ENCODE measurements at regions not wholly inside any gene's neighbourhood (a gene's known extent, or its start where the extent isn't known, plus 50 kb on each side); places are given as distances from the start of the nearest gene placed in this dataset.

- TF ChIP-seq, protein P1, sequence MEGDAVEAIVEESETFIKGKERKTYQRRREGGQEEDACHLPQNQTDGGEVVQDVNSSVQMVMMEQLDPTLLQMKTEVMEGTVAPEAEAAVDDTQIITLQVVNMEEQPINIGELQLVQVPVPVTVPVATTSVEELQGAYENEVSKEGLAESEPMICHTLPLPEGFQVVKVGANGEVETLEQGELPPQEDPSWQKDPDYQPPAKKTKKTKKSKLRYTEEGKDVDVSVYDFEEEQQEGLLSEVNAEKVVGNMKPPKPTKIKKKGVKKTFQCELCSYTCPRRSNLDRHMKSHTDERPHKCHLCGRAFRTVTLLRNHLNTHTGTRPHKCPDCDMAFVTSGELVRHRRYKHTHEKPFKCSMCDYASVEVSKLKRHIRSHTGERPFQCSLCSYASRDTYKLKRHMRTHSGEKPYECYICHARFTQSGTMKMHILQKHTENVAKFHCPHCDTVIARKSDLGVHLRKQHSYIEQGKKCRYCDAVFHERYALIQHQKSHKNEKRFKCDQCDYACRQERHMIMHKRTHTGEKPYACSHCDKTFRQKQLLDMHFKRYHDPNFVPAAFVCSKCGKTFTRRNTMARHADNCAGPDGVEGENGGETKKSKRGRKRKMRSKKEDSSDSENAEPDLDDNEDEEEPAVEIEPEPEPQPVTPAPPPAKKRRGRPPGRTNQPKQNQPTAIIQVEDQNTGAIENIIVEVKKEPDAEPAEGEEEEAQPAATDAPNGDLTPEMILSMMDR (conservative IDR thresholded peaks at IDR 0.05; ENCODE audit: low read depth) = no peak
- DNase-seq (ENCODE audit: low spot score) = no peak
- H3K27ac ChIP-seq = no peak overlapping the region
- POLR2A ChIA-PET (ENCODE audit: low non-redundant PET) = no interaction called here
- CTCF ChIA-PET = no interaction called here
These were observed 223.0 kb upstream of the ADAMTS5 start for GRCh38 chr21:27189870-27190269.

DNA sequence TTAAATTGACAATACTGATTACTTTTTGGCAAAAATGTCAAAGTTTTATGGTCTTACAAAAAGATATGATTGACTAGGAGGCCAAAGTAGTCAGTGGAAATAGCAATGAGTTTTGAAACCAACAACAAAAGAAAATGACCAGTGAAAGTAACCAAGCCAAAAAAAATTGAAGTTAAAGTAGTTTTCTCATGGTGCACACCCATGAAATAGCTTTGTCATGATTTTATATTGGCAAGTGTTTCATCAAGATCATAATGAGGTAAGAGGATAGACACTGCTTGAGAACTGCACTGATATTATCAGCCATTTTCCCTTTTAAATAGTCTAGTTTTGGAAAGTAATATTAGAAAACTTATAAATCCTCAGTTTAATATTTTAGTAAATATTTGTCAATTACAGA lies 206.2 kb upstream of the ADAMTS5 start:
- CTCF ChIA-PET = no interaction called here
- DNase-seq (ENCODE audit: low spot score) = no peak
- H3K27ac ChIP-seq = no peak overlapping the region
- POLR2A ChIA-PET (ENCODE audit: low non-redundant PET) = no interaction called here
- TF ChIP-seq, protein P1 (conservative IDR thresholded peaks at IDR 0.05; ENCODE audit: low read depth) = no peak

DNA sequence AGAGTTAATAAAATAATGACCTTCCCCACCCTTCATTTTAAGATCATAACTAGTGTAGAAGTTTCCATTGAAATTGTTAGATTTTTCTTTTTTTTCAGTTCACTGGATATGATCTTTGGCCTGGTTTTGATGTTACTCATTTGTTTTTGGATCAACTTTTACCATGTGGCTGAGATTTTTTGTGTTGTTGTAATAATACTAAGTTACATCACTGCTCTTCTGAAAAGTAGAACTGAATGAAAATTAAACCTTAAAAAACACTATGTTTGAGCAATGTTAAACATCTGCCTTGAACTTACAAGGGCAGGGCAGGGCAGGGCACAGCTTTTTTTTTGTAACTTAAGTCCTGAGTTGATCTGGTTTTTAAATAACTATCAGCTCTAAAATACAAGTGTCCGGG lies 204.8 kb upstream of the ADAMTS5 start:
- H3K27ac ChIP-seq = no peak overlapping the region
- TF ChIP-seq, protein P1 (conservative IDR thresholded peaks at IDR 0.05; ENCODE audit: low read depth) = no peak
- POLR2A ChIA-PET (ENCODE audit: low non-redundant PET) = no interaction called here
- CTCF ChIA-PET = no interaction called here
- no peak for DNase-seq (ENCODE audit: low spot score)

DNA sequence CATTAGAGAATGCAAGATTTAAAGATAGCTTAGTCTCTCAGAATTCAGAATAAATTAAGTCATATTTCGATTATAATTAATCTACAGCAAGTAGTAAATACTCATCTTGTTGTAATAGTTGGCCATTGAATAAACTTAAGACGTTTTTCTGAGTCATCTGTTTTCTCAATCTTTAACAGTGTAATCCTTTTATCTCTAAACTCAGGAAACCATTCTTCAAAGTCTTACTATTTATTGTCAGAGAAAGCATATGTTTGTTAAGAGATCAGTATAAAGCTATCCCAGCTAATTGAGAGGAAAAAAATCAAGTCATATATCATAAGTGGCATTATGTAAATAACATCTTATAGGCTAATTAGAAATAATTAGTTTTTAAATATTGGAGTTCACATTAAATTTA lies 201.2 kb upstream of the ADAMTS5 start:
- H3K27ac ChIP-seq = no peak overlapping the region
- TF ChIP-seq, protein P1 (conservative IDR thresholded peaks at IDR 0.05; ENCODE audit: low read depth) = no peak
- DNase-seq (ENCODE audit: low spot score) = no peak
- ChIA-PET CTCF (no interaction called here), POLR2A (ENCODE audit: low non-redundant PET) (no interaction called here)

GRCh38 chr21:27164208-27165177 lies 197.6 kb upstream of the ADAMTS5 start:
- POLR2A ChIA-PET (ENCODE audit: low non-redundant PET) = no interaction called here
- no peak overlapping the region for H3K27ac ChIP-seq
- DNase-seq (ENCODE audit: low spot score) = no peak
- TF ChIP-seq, protein P1 (conservative IDR thresholded peaks at IDR 0.05; ENCODE audit: low read depth) = no peak
- CTCF ChIA-PET = no interaction called here

GRCh38 chr21:27158967-27159366 lies 192.1 kb upstream of the ADAMTS5 start:
- no peak for DNase-seq (ENCODE audit: low spot score)
- POLR2A ChIA-PET (ENCODE audit: low non-redundant PET) = no interaction called here
- TF ChIP-seq, protein P1 (conservative IDR thresholded peaks at IDR 0.05; ENCODE audit: low read depth) = no peak
- H3K27ac ChIP-seq = no peak overlapping the region
- CTCF ChIA-PET = interaction anchor here (0.6 kb wide), 1 partner anchor 305 kb away, joined by 3 read pairs; no protein-coding TSS in a partner anchor

Data from RWPE1 (cell line).